ENCODE measurements at regions not wholly inside any gene's neighbourhood (a gene's known extent, or its start where the extent isn't known, plus 50 kb on each side); places are given as distances from the start of the nearest gene placed in this dataset.

GRCh38 chr2:144941743-144942488, 422.0 kb upstream of the ZEB2 start:
- no peaks in the 10 kb centered on the region for H3K9me3 ChIP-seq
- no peak overlapping the region for H3K4me3 ChIP-seq
- H3K27me3 ChIP-seq (ENCODE audit: insufficient read depth in 3 of 3, low read length in 2 of 3): peaks cover 0 to 2% (median 0%) of the 10 kb centered on the region in 3 donors
- H3K4me1 ChIP-seq: no peaks in the 10 kb centered on the region
- intact Hi-C loops (cut with DNase I): no loop called here
- WGBS, 3 donors: 68 to 79% (median 72%) methylated on average over 5 of the region's 5 CpGs
- no peak overlapping the region for H3K27ac ChIP-seq
- no peaks in the 10 kb centered on the region for H3K36me3 ChIP-seq (ENCODE audit: insufficient read depth in 1 of 2, low read depth in 1 of 2)
- TF ChIP-seq CTCF (IDR thresholded peaks at IDR 0.05): no peak
- no peak for DNase-seq
- ATAC-seq: no peak

GRCh38 chr2:144939590-144939989, 419.7 kb upstream of the ZEB2 start:
- Histone ChIP-seq H3K9me3 (no peaks in the 10 kb centered on the region), H3K27ac (no peak overlapping the region), H3K4me1 (no peaks in the 10 kb centered on the region), H3K36me3 (ENCODE audit: insufficient read depth in 1 of 2, low read depth in 1 of 2) (no peaks in the 10 kb centered on the region), H3K4me3 (no peak overlapping the region), H3K27me3 (ENCODE audit: insufficient read depth in 3 of 3, low read length in 2 of 3) (peaks cover 0 to 2% (median 0%) of the 10 kb centered on the region in 3 donors)
- WGBS, 3 donors: 62 to 74% (median 72%) methylated on average over 5 of the region's 5 CpGs
- ATAC-seq: no peak
- DNase-seq: no peak
- intact Hi-C loops (cut with DNase I): no loop called here
- no peak for TF ChIP-seq CTCF (IDR thresholded peaks at IDR 0.05)

GRCh38 chr2:144937910-144938709, 418.2 kb upstream of the ZEB2 start:
- intact Hi-C loops (cut with DNase I): no loop called here
- ATAC-seq: peak in 2 of 4 donors; percentile 38 to 71
- 17 to 30% (median 22%) methylated on average over 7 of the region's 7 CpGs for WGBS, 3 donors

GRCh38 chr2:144937066-144937465, 417.1 kb upstream of the ZEB2 start:
- Histone ChIP-seq H3K9me3 (no peaks in the 10 kb centered on the region), H3K4me3 (no peak overlapping the region), H3K27ac (no peak overlapping the region), H3K27me3 (ENCODE audit: insufficient read depth in 3 of 3, low read length in 2 of 3) (no peaks in the 10 kb centered on the region), H3K4me1 (no peaks in the 10 kb centered on the region), H3K36me3 (ENCODE audit: insufficient read depth in 1 of 2, low read depth in 1 of 2) (no peaks in the 10 kb centered on the region)
- intact Hi-C loops (cut with DNase I): no loop called here
- TF ChIP-seq CTCF (IDR thresholded peaks at IDR 0.05): no peak
- no peak for DNase-seq
- ATAC-seq: no peak

More at GRCh38 chr2:144937910-144938709, 418.2 kb upstream of the ZEB2 start:
- no peaks in the 10 kb centered on the region for H3K4me1 ChIP-seq
- no peak for DNase-seq
- no peak for TF ChIP-seq CTCF (IDR thresholded peaks at IDR 0.05)
- no peaks in the 10 kb centered on the region for H3K9me3 ChIP-seq
- no peak overlapping the region for H3K4me3 ChIP-seq
- peak overlapping the region; percentile 25 for H3K27ac ChIP-seq
- H3K36me3 ChIP-seq (ENCODE audit: insufficient read depth in 1 of 2, low read depth in 1 of 2): no peaks in the 10 kb centered on the region
- no peaks in the 10 kb centered on the region for H3K27me3 ChIP-seq (ENCODE audit: insufficient read depth in 3 of 3, low read length in 2 of 3)

All from psoas muscle (tissue), 7 donors.